Adrenal gland (tissue), 9 donors: ENCODE measurements at regions not wholly inside any gene's neighbourhood (a gene's known extent, or its start where the extent isn't known, plus 50 kb on each side); places are given as distances from the start of the nearest gene placed in this dataset.

Experiments used
- DNase-seq, 7 donors: peaks; one replicate each; pipeline ENCODE4 v3.0.0-alpha.2; 2019 to 2020
- H3K27ac ChIP-seq, 5 donors: fragments of 200-600 bp; sonication (generic) in 4 of 5; 1 replicate in 3 of 5; 2 replicates in 2 of 5; pipeline versions ENCODE4 v1.5.1 to v1.8.0; 2016 to 2020; ENCODE audit warnings: mild to moderate bottlenecking in 1 of 5
- H3K27me3 ChIP-seq: fragments of 200-600 bp; 2 replicates; pipeline ENCODE4 v1.8.0; 2021
- H3K36me3 ChIP-seq, 2 donors: fragments of 200-600 bp; replicated peaks in 1 of 2; 1 replicate in 1 of 2; 2 replicates in 1 of 2; pipeline versions ENCODE4 v1.5.1 to v1.8.0; 2018 to 2022
- H3K4me1 ChIP-seq, 2 donors: fragments of 200-600 bp; replicated peaks in 1 of 2; 1 replicate in 1 of 2; 2 replicates in 1 of 2; pipeline versions ENCODE4 v1.5.1 to v1.8.0; 2018 to 2021
- H3K4me3 ChIP-seq, 4 donors: fragments of 200-600 bp; sonication (generic) in 3 of 4; one replicate each; pipeline ENCODE4 v1.5.1; 2016 to 2018
- H3K9me3 ChIP-seq, 3 donors: fragments of 200-600 bp; sonication (generic) in 1 of 3; replicated peaks in 1 of 3; 1 replicate in 2 of 3; 2 replicates in 1 of 3; pipeline versions ENCODE4 v1.5.1 to v1.8.0; 2016 to 2021
- CTCF ChIP-seq, 6 experiments: fragments of 450-650 bp in 4 of 6; fragments of 200-600 bp in 2 of 6; sonication (generic) in 1 of 6; IDR thresholded peaks; 1 replicate in 5 of 6; 2 replicates in 1 of 6; pipeline versions ENCODE4 v1.5.1 to v1.8.0; 2016 to 2021; ENCODE audit warnings: antibody characterized with exemption in 6 of 6, mild to moderate bottlenecking in 2 of 6, moderate library complexity in 1 of 6
- POLR2A ChIP-seq, 2 donors: fragments of 450-650 bp; IDR thresholded peaks; one replicate each; pipeline ENCODE4 v1.6.1; 2017; ENCODE audit warnings: antibody characterized with exemption in 2 of 2, mild to moderate bottlenecking in 2 of 2, moderate library complexity in 1 of 2
- WGBS, 4 donors: extraction: QIAGEN DNeasy Blood & Tissue Kit in 2 of 4; methylation state at CpG; one replicate each; pipeline versions ENCODE4 v1.1.5 to v1.1.7; 2013 to 2017; 5-methylcytosine and 5-hydroxymethylcytosine counted together
- intact Hi-C, 2 donors: fragments of 100-400 bp; cut with DNase I; formaldehyde crosslinking; loops; one replicate each; pipeline versions ENCODE4 v1.14.1 to v1.15.0; 2022 to 2023
- donor health status: healthy with polysubstance abuse.
- donor health status: Bipolar disorder and iron deficiency.
- donor health status: DM: yes; HTN: yes; CAD: no.
- donor health status: DM: no; HTN: no; CAD: no.
- donor health status: DM: no; HTN: no; CAD: no.

DNA sequence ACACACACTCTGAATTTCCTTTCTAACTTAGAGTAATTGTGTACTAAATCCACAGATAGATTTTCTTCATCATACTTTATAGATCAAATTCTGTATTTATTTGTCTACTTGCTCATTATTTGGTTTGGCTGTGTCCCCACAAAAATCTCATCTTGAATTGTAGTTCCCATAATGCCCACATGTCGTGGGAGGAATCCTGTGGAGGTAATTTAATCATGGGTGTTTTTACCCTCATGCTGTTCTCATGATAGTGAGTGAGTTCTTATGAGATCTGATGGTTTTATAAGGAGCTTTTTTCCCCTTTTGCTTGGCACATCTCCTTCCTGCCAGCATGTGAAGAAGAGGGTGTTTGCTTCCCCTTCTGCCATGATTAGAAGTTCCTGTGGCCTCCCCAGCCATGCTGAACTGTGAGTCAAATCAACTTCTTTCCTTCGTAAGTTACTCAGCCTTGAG lies 198.3 kb upstream of the TGFBR2 start:
- WGBS, 4 donors = 66 to 89% (median 72%) methylated on average over 2 of the region's 2 CpGs
- no peaks in the 10 kb centered on the region for H3K9me3 ChIP-seq
- H3K27me3 ChIP-seq = no peaks in the 10 kb centered on the region
- TF ChIP-seq POLR2A (IDR thresholded peaks at IDR 0.05) (no peak), CTCF (IDR thresholded peaks at IDR 0.05) (no peak)
- DNase-seq = no peak
- H3K27ac ChIP-seq = no peak overlapping the region
- no peak overlapping the region for H3K4me3 ChIP-seq
- no peaks in the 10 kb centered on the region for H3K36me3 ChIP-seq
- intact Hi-C loops = no loop called here
- no peaks in the 10 kb centered on the region for H3K4me1 ChIP-seq

DNA sequence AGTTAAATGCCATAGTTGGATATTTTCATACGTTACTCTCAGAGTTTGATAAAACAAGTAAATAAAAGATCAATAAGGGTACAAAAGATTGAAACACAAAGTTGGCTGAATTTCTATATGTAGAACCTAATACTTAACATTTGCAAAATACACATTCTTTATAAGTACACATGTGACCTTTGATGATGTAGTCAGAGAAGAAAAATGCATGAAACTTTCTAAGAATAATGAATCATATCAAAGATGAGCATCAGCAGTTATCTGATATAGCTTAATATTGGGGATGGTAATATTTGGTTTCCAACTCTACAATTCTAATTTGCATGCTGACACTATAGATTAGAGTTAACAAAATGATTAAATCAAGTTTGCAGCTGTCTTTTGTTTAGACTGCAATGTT lies 188.0 kb upstream of the TGFBR2 start:
- TF ChIP-seq CTCF (IDR thresholded peaks at IDR 0.05) (no peak), POLR2A (IDR thresholded peaks at IDR 0.05) (no peak)
- DNase-seq = no peak
- Histone ChIP-seq H3K9me3 (no peaks in the 10 kb centered on the region), H3K4me1 (peaks cover 0 to 3% of the 10 kb centered on the region in 2 donors), H3K4me3 (no peak overlapping the region), H3K36me3 (no peaks in the 10 kb centered on the region), H3K27me3 (no peaks in the 10 kb centered on the region), H3K27ac (no peak overlapping the region)
- intact Hi-C loops = no loop called here
- WGBS, 4 donors = 72 to 91% (median 84%) methylated on average over 1 of the region's 1 CpG

DNA sequence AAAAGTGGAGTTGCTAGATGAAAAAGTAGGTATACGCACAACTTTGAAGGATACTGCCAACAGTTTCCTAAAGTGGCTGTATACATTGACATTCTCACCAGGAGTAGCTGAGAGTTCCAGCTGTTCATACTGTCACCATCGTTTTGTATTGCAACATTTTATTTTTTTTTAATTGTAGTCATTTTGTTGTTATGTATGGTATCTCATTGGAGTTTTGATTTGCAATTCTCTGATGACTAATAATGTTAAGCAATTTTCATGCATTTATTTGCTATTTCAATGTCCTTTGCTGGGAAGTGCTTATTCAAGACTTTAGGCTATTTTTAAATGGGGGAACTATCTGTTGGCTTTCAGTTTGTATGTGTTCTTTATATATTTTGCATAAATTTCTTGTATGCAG lies 185.1 kb upstream of the TGFBR2 start:
- H3K27ac ChIP-seq = no peak overlapping the region
- no peaks in the 10 kb centered on the region for H3K9me3 ChIP-seq
- intact Hi-C loops = no loop called here
- no peaks in the 10 kb centered on the region for H3K36me3 ChIP-seq
- no peaks in the 10 kb centered on the region for H3K27me3 ChIP-seq
- peaks cover 3 to 5% of the 10 kb centered on the region in 2 donors for H3K4me1 ChIP-seq
- 52 to 68% (median 58%) methylated on average over 2 of the region's 2 CpGs for WGBS, 4 donors
- no peak overlapping the region for H3K4me3 ChIP-seq
- DNase-seq = no peak
- no peak for TF ChIP-seq CTCF (IDR thresholded peaks at IDR 0.05)
- TF ChIP-seq POLR2A (IDR thresholded peaks at IDR 0.05) = no peak

- H3K4me3 ChIP-seq = no peak overlapping the region
- no peaks in the 10 kb centered on the region for H3K27me3 ChIP-seq
- TF ChIP-seq POLR2A (IDR thresholded peaks at IDR 0.05) (no peak), CTCF (IDR thresholded peaks at IDR 0.05) (no peak)
- WGBS, 4 donors = 26 to 43% (median 31%) methylated on average over 3 of the region's 3 CpGs
- H3K36me3 ChIP-seq = no peaks in the 10 kb centered on the region
- no peaks in the 10 kb centered on the region for H3K9me3 ChIP-seq
- peak; percentile 16 to 71 (median 42) for DNase-seq
- H3K27ac ChIP-seq = peak overlapping the region in 1 of 5 donors; percentile 40
- intact Hi-C loops = no loop called here
- H3K4me1 ChIP-seq = peaks cover 2 to 5% of the 10 kb centered on the region in 2 donors
These were observed 180.0 kb upstream of the TGFBR2 start for GRCh38 chr3:30426293-30426993.
